ENCODE measurements at regions not wholly inside any gene's neighbourhood (a gene's known extent, or its start where the extent isn't known, plus 50 kb on each side); places are given as distances from the start of the nearest gene placed in this dataset.
A peak's percentile ranks its signal among the peaks of the same experiment; 100 is the strongest.
"Not testable (repeated sequence)": the region's sequence is repeated elsewhere in the genome, so short reads cannot be mapped to it uniquely, and the experiment has no call there.

DNA sequence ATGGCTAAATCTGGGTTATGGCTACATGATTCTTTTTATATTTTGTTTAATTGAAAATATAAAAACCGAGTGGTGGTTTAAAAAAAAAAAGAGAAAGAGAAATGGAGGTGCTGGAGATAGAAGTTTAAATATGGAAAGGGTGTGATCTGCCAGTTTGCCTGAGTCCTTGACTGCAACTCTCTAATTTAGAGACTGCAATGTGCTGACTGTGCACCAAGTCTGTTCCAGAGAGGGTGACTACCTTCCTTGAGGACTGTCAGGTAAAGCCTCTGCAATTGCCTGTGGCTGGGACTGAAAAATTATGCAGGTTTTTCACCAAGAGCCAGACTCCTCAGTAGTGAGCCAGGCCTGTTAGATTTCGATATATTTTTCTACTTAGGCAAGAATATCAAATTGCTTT, 1326.3 kb downstream of the BRINP3 start:
- in situ Hi-C loops (cut with HindIII; ENCODE audit: low pct_unique_long_range_greater_than_20kb, low sequenced_read_pairs) = no loop called here
- no peak for DNase-seq (ENCODE audit: low read depth)

DNA sequence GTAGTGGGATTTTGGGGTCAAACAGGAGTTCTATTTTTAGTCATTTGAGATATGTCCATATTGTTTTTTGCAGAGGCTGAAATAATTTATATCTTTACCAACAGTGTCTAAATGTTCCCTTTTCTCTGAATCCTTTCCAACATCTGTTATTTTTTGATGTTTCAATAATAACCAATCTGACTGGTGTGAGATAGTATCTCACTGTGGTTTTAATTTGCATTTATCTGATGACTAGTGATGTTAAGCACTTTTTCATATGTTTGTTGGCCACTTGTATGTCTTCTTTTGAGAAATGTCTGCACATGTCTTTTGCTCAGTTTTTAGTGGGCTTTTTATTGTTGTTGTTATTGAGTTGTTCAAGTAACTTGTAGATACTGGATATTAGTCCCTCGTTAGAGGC, 1325.0 kb downstream of the BRINP3 start:
- in situ Hi-C loops (cut with HindIII; ENCODE audit: low pct_unique_long_range_greater_than_20kb, low sequenced_read_pairs) = no loop called here
- no peak for DNase-seq (ENCODE audit: low read depth)

DNA sequence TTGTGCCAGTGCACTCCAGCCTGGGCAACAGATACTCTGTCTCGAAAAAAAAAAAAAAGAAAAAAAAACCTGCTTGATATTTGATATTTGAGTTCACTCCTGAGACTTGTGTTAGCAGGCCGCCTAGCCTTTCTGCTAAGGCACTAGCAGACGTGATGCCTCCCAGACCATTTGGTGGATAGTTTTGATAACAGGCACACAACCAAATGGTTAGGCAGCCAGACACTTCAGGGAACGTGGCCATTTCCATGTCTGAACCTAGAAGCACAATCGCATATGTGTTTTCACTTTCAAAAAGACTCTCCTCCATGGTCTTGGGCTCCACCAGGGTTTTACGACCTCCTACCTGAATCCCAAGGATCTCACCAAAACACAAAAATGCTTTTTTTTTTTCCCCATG, 1319.5 kb downstream of the BRINP3 start:
- in situ Hi-C loops (cut with HindIII; ENCODE audit: low pct_unique_long_range_greater_than_20kb, low sequenced_read_pairs) = no loop called here
- no peak for DNase-seq (ENCODE audit: low read depth)

DNA sequence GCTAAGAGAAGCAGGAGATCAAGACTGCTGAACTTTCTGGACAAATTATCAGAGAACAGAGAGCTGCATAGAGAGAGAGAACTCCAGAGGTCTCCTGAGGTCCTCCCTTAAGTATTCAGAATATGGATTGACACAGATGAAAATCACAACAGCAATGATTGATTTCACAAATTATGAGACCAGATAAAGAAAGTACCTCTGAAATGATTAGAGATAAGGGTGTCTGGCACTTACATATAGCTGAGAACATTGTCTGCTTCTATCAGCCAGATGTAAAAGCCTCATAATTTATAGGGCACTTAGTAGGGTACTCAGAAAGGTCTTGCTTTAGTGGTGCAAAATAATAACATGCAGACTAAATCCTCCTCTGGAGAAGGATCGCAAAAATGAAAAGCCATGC, 1301.8 kb downstream of the BRINP3 start:
- in situ Hi-C loops (cut with HindIII; ENCODE audit: low pct_unique_long_range_greater_than_20kb, low sequenced_read_pairs) = no loop called here
- DNase-seq (ENCODE audit: low read depth) = no peak

DNA sequence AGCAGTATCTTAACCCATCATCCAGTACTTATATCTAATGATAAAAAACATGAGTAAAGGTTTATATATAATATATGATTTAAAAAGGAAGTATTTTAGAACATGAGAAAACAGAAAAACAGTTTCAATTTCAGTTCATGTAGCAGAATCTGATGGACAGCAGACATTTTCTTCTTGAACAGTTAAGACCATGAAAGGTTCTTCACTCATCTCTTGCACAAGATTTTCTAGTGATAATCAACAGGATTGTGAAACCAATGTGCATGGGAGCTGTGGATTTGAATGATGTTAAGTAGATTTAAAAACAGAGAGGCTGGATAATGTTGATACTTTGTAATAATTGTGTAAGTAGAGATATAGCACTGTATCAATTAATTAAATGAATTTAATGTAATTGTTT, 1297.6 kb downstream of the BRINP3 start:
- in situ Hi-C loops (cut with HindIII; ENCODE audit: low pct_unique_long_range_greater_than_20kb, low sequenced_read_pairs) = no loop called here
- DNase-seq (ENCODE audit: low read depth) = no peak

DNA sequence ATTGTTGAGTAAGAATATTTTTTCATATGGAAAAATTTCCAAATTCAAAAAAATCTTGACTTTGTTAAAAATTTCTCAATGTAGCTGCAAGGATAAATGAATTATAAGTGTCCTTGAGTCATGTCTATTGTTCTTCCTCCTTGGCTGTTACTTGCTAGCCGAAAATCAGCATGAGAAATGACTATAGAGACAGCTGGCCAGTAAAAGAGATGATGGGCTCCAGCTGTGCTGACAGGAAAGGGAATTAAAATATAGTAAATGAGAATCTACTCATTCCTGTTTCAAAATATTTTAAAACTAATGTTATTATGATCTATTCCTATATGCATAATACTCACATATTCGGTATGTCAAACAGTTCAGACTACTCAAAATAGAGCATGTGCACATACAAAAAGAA, 1292.6 kb downstream of the BRINP3 start:
- in situ Hi-C loops (cut with HindIII; ENCODE audit: low pct_unique_long_range_greater_than_20kb, low sequenced_read_pairs) = no loop called here
- DNase-seq (ENCODE audit: low read depth) = no peak

DNA sequence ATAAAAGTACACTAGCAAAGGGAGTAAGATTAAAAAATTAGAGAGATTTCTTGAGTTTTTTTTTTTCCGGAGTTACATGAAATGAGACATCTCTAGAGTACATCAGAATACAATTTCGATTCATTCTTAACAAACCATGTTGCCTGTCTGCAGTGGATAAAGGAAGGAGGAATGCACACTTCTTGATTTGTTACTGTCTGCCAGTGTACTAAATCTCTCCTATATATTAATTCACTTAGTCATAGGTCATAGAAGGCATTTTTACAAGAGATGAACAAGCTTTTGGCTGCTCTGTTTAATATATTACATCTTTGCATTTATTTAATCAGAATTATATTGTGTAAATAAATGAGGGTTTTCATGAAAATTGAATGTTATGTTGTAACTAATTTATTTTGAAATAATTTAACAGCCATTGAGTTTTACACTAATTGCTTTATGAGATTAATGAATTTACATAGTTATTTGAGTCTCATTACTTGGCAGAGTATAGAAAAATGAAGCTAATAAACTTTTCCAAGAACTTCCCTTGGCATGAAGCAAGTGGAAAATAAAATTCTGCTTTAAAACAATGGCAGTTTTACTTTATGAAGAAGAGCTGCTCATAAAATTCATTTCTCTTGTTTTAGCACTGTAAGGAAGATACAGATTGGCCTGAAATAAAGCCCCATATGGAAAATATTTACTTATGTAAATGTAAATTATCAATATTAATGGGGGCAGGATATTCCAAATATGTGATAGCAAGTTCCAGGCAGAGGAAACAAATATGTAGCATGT, 1284.7 kb downstream of the BRINP3 start:
- in situ Hi-C loops (cut with HindIII; ENCODE audit: low pct_unique_long_range_greater_than_20kb, low sequenced_read_pairs) = no loop called here
- no peak for DNase-seq (ENCODE audit: low read depth)

DNA sequence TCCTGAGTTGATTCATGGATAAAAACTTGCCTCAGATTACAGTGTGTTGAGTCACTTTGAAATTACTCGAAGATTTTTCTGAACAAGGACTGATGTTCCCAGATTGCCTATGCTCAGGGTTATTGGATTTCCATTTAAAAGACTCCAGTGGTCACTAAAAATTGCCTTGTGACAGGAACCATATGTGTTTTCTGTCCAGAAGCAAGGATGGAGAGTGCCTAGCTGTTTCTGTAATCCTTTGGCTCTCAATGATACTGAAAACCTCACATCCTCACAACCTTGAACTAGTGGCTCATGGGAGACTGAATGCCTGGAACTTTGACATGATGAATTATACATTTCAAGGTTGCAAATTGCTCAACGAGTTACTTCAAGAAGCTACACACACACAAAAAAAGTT, 1271.8 kb downstream of the BRINP3 start:
- no peak for DNase-seq (ENCODE audit: low read depth)
- in situ Hi-C loops (cut with HindIII; ENCODE audit: low pct_unique_long_range_greater_than_20kb, low sequenced_read_pairs) = no loop called here

DNA sequence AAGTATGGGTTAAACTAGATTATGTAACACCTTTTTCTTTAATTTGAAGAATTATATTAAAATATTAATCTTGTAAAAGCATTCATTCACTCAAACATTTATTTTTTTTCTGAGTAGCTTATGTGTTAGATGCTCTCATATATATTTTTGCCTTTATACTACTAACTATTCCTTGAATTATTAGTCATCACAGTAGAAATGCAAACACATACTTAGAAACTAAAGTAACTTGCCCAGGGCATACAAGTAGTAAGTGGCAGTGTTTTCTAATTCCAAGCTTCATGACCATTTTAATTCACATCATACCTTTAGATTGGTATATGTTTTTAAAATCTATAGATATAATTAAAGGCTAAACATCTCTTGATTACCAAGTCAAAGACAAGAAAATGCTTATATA, 1271.0 kb downstream of the BRINP3 start:
- no peak for DNase-seq (ENCODE audit: low read depth)
- in situ Hi-C loops (cut with HindIII; ENCODE audit: low pct_unique_long_range_greater_than_20kb, low sequenced_read_pairs) = no loop called here

DNA sequence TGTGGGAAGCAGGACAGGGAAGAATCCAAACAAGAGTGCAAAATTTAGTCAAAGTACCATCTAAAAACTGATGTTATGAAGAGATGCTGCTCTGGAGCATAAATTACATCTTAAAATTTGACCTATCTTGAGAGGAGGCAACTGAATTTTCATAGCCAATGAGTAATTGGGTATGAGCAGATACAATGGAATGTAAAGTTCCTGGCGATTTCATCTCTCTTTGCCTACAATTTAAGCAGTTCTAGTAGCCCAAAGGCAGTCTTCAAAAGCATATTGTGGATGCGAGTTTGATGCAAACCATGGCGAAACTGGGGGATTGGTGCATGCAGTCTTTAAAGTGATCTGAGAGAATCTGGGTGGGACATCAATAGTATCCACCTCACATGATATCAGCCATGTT, 1265.9 kb downstream of the BRINP3 start:
- no peak for DNase-seq (ENCODE audit: low read depth)
- in situ Hi-C loops (cut with HindIII; ENCODE audit: low pct_unique_long_range_greater_than_20kb, low sequenced_read_pairs) = no loop called here

DNA sequence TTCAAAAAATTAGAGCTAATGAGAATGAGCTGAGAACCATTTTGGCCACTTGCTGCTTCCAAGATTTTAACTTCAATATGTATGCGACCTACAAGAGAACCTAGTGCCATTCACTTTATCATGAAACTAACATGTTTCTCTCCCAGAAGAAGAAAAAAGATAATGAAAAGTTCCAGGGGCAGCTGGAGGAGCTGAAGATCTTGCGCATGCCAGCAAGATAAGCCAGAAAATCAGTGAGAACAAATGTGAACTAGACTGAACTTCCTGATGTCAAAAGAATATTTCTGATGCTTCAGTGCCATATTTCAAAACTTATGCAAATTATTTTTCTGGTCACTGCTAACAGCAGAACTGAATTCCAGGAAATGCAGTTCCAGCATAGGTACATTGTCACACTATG, 1265.1 kb downstream of the BRINP3 start:
- in situ Hi-C loops (cut with HindIII; ENCODE audit: low pct_unique_long_range_greater_than_20kb, low sequenced_read_pairs) = no loop called here

DNA sequence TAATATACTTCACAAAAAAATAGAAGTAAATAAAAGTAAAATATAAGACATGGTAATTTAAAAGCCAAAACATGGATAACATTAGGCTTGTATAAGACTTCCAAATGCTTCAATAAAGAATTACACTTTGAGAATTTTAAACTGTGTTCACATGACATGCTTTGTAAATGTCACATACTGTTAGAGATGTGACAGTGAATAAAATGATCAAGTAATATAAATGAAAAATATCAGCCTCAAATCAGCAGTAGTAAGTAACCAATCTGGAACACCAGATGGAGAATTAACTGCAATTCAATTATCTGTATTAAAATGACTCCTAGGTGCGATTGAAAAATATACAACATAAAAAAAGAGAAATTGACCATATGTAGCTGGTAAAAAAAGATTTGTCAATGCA, 1260.8 kb downstream of the BRINP3 start:
- DNase-seq (ENCODE audit: low read depth) = no peak
- in situ Hi-C loops (cut with HindIII; ENCODE audit: low pct_unique_long_range_greater_than_20kb, low sequenced_read_pairs) = no loop called here

More for the DNA sequence above, 1265.1 kb downstream of the BRINP3 start:
- DNase-seq (ENCODE audit: low read depth) = no peak

DNA sequence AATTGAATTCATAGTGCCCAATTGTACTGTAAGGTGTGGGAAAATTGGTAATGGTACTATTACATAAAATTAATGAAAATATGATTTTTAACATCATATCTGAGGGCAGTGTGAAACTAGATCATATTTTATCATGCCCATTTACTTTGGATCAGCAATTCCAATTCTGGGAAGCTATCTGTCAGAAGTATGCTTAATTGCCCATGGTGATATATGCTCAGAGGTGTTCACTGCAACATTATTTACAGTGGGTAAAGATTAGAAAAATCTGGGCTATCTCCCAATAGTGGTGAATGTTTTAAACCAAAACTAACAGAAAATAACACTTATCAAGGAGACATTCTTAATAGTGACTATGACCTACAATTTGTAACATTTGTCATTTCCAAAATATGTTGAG, 1260.0 kb downstream of the BRINP3 start:
- no peak for DNase-seq (ENCODE audit: low read depth)
- in situ Hi-C loops (cut with HindIII; ENCODE audit: low pct_unique_long_range_greater_than_20kb, low sequenced_read_pairs) = no loop called here

DNA sequence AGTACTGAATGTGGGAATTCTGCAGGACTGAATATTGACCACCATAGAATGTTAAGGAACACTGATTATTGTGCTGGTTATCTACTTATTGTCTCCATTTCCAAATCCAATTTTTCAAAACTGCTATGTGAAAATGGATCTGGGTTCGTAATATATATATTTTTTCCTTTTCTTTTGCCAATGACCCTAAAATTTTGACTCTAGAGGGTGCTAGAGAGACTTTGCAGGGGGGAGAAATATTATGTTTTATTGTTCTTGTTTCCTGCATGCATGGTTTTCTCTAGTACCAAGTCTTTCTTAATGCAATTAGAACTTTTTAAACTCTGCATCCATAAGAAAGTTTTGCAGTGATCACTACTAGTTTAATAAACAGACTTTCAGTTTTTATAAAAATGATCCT, 1256.9 kb downstream of the BRINP3 start:
- DNase-seq (ENCODE audit: low read depth) = no peak
- in situ Hi-C loops (cut with HindIII; ENCODE audit: low pct_unique_long_range_greater_than_20kb, low sequenced_read_pairs) = no loop called here

DNA sequence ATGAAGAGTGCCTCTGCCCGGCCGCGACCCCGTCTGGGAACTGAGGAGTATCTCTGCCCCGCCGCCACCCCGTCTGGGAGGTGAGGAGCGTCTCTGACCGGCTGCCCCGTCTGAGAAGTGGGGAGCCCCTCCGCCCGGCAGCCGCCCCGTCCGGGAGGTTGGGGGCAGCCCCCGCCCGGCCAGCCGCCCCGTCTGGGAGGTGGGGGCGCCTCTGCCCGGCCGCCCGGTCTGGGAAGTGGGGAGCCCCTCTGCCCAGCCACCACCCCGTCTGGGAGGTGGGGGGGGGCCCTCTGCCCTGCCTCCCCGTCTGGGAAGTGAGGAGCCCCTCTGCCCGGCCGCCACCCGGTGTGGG, 1251.9 kb downstream of the BRINP3 start:
- in situ Hi-C loops (cut with HindIII; ENCODE audit: low pct_unique_long_range_greater_than_20kb, low sequenced_read_pairs); DNase-seq (ENCODE audit: low read depth): not testable (repeated sequence)

DNA sequence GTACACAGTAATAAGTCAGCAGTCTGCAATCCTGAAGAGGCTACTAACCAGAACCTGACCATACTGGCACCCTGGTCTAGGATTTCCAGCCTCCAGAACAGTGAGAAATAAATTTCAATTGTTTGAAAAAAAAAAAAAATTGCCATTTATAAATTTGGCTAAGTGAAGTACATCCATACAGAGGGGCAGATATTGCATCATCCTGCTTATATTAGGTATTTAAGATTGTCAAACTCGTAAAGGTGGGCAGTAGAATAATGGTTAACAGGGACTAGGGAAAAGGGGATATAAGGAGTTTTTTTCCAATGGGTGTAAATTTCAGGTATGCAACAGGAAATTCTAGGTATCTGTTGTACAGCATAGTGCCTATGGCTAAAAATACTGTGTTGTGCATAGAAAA, 1250.9 kb downstream of the BRINP3 start:
- in situ Hi-C loops (cut with HindIII; ENCODE audit: low pct_unique_long_range_greater_than_20kb, low sequenced_read_pairs) = no loop called here
- no peak for DNase-seq (ENCODE audit: low read depth)

DNA sequence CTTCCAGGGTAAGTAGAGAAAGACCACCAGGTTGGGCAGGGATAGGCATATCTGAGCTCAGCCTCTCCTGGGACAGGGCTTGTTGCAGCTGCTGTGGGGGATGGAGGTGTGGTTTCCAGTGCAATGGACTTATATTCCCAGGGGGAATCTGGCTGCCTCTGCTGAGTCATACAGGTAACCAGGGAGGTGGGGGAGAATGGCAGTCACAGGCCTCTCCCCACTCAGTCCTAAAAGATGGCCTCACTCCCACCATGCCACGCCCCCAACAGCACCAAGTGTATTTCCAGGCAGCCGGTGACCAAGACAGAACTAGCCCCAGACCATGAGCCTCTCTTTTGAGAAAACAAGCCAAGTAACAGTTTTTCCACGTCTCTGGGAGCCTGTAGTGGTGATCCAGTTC, 1240.7 kb downstream of the BRINP3 start:
- no peak for DNase-seq (ENCODE audit: low read depth)
- in situ Hi-C loops (cut with HindIII; ENCODE audit: low pct_unique_long_range_greater_than_20kb, low sequenced_read_pairs) = no loop called here

DNA sequence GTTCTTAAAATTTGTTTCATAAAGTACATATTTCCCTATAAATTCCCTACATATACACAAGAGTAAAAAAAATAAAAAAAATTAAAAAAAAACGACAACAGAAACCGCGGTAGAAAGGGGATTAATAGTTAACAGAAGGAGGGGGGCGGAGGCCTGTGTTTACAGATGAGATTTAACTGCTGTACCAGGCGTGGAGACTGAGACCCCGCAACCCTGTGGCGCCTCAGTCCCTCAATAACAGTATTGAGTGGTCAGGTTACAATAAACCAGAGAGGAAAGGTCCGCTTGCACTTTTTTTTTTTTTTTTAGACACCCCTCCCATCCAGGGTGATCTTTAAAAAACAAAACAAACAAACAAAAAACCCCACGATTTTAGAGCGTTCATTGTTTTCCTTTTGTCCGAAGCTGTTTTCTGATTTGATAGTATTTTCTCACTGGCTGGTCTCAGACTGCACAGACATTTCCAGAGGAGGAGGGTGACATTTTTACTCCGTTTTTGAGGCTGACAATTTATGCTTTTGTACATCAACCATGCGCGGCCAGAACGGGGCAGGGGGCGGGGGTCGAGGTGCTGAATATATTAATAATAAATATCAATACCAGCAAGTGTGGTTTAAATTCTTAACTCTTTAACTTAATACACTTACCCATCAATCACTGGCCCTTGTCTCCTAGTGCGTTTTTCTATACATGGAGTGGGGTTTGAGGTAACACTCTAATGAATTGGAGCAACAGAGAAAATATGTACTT, 1223.9 kb downstream of the BRINP3 start:
- in situ Hi-C loops (cut with HindIII; ENCODE audit: low pct_unique_long_range_greater_than_20kb, low sequenced_read_pairs) = no loop called here

DNA sequence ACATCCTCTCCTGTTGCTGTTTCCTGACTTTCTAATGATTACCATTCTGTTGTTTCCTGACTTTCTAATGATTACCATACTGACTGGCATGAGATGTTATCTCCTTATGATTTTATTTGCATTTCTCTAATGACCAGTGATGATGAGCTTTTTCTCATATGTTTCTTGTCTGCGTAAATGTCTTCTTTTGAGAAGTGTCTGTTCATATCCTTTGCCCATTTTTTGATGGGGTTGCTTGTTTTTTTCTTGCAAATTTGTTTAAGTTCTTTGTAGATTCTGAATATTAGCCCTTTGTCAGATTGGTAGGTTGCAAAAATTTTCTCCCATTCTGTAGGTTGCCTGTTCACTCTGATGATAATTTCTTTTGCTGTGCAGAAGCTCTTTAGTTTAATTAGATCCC, 1216.5 kb downstream of the BRINP3 start:
- DNase-seq (ENCODE audit: low read depth); in situ Hi-C loops (cut with HindIII; ENCODE audit: low pct_unique_long_range_greater_than_20kb, low sequenced_read_pairs): not testable (repeated sequence)

More for the DNA sequence above, 1223.9 kb downstream of the BRINP3 start:
- no peak for DNase-seq (ENCODE audit: low read depth)

DNA sequence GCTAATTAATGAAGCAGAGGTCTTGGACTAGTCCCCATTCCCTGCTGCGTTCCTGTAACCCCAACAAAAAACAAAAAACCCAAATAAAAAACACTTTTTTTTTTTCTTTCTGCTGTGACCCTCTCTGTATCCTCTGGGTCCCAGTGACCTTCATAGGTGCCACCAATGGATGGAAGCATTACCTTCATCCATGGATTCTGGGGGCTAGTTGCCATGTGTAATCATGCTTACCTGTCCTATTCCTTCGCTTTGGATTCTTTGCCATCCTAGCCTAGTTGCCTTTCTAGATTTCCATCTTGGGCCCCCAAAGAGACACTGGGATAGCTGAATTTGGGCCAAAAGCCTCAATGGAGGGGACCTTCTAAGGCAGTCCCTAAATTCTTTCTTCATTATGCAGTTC, 1208.7 kb downstream of the BRINP3 start:
- in situ Hi-C loops (cut with HindIII; ENCODE audit: low pct_unique_long_range_greater_than_20kb, low sequenced_read_pairs) = no loop called here
- DNase-seq (ENCODE audit: low read depth) = peak; percentile 15
